HL-60 (cell line): ENCODE measurements at regions not wholly inside any gene's neighbourhood (a gene's known extent, or its start where the extent isn't known, plus 50 kb on each side); places are given as distances from the start of the nearest gene placed in this dataset.
"Not testable (repeated sequence)": the region's sequence is repeated elsewhere in the genome, so short reads cannot be mapped to it uniquely, and the experiment has no call there.

ENCODE experiments used
- POLR2AphosphoS5 ChIP-seq: IDR thresholded peaks from 2 replicates; pipeline ENCODE4 v1.6.1; 2012; ENCODE audit warnings: low read depth
- SPI1 ChIP-seq: IDR thresholded peaks from 2 replicates; pipeline ENCODE4 v1.6.1; 2012; ENCODE audit warnings: low read depth, mild to moderate bottlenecking, borderline replicate concordance
- TF ChIP-seq, protein P1 (sequence below): IDR thresholded peaks from one replicate; pipeline ENCODE4 v1.5.1; 2011; ENCODE audit warnings: low read length, control low read depth, inconsistent platforms; ENCODE audit not compliant: insufficient read depth

- TF ChIP-seq, protein P1, sequence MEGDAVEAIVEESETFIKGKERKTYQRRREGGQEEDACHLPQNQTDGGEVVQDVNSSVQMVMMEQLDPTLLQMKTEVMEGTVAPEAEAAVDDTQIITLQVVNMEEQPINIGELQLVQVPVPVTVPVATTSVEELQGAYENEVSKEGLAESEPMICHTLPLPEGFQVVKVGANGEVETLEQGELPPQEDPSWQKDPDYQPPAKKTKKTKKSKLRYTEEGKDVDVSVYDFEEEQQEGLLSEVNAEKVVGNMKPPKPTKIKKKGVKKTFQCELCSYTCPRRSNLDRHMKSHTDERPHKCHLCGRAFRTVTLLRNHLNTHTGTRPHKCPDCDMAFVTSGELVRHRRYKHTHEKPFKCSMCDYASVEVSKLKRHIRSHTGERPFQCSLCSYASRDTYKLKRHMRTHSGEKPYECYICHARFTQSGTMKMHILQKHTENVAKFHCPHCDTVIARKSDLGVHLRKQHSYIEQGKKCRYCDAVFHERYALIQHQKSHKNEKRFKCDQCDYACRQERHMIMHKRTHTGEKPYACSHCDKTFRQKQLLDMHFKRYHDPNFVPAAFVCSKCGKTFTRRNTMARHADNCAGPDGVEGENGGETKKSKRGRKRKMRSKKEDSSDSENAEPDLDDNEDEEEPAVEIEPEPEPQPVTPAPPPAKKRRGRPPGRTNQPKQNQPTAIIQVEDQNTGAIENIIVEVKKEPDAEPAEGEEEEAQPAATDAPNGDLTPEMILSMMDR = not testable (repeated sequence)
- TF ChIP-seq POLR2AphosphoS5, SPI1: not testable (repeated sequence)
Measured at GRCh38 chr1:149202283-149202682, 98.9 kb upstream of the NBPF9 start.
